WERI-Rb-1 (cell line): ENCODE measurements at regions not wholly inside any gene's neighbourhood (a gene's known extent, or its start where the extent isn't known, plus 50 kb on each side); places are given as distances from the start of the nearest gene placed in this dataset.
A peak's percentile ranks its signal among the peaks of the same experiment; 100 is the strongest.

ENCODE experiments used
- DNase-seq: peaks from one replicate; pipeline ENCODE4 v3.0.0-alpha.2; 2020
- H3K27ac ChIP-seq: fragments of 250-450 bp; sonication (Bioruptor Pico); 2 replicates; pipeline ENCODE4 v1.5.1; 2020; ENCODE audit warnings: mild to moderate bottlenecking, moderate library complexity
- H3K27me3 ChIP-seq: fragments of 250-450 bp; sonication (Bioruptor Pico); 2 replicates; pipeline ENCODE4 v1.5.1; 2021; ENCODE audit warnings: mild to moderate bottlenecking, low read depth, moderate library complexity; ENCODE audit not compliant: insufficient read depth, severe bottlenecking
- H3K36me3 ChIP-seq: fragments of 250-450 bp; sonication (Bioruptor Pico); 2 replicates; pipeline ENCODE4 v1.5.1; 2020; ENCODE audit warnings: mild to moderate bottlenecking, moderate library complexity
- H3K4me3 ChIP-seq: 2 replicates; pipeline ENCODE4 v1.5.1; 2011; ENCODE audit warnings: low read depth, mild to moderate bottlenecking, control low read depth, low read length
- H3K9me3 ChIP-seq: fragments of 250-450 bp; sonication (Bioruptor Pico); 2 replicates; pipeline ENCODE4 v1.5.1; 2021; ENCODE audit warnings: mild to moderate bottlenecking, moderate library complexity; ENCODE audit not compliant: severe bottlenecking
- TF ChIP-seq, protein P1 (sequence below): IDR thresholded peaks from 2 replicates; pipeline ENCODE4 v1.5.1; 2011; ENCODE audit warnings: low read depth, mild to moderate bottlenecking, control low read depth, inconsistent platforms, low read length

DNA sequence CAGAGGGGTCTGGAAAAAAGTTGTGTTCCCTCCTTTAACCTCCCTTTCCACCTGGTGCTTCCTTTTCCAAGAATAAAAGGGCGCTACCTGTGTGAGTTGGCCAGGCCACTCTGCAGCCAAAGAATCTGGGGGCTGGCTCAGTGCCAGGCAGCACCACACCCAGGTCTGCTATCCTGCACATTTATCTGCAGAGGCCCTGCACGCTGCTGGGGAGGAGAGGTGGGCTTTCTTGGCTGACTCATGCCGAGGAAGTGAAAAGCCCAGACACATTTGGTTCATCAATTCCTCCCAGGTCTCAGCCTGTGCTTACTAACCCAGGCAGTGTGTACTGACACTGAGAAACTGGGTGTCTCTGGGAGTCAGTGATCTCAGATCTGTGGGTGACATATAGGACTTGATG is 79.8 kb upstream of the F3 start:
- TF ChIP-seq, protein P1, sequence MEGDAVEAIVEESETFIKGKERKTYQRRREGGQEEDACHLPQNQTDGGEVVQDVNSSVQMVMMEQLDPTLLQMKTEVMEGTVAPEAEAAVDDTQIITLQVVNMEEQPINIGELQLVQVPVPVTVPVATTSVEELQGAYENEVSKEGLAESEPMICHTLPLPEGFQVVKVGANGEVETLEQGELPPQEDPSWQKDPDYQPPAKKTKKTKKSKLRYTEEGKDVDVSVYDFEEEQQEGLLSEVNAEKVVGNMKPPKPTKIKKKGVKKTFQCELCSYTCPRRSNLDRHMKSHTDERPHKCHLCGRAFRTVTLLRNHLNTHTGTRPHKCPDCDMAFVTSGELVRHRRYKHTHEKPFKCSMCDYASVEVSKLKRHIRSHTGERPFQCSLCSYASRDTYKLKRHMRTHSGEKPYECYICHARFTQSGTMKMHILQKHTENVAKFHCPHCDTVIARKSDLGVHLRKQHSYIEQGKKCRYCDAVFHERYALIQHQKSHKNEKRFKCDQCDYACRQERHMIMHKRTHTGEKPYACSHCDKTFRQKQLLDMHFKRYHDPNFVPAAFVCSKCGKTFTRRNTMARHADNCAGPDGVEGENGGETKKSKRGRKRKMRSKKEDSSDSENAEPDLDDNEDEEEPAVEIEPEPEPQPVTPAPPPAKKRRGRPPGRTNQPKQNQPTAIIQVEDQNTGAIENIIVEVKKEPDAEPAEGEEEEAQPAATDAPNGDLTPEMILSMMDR, result no peak
- DNase-seq, result no peak
- Histone ChIP-seq H3K9me3 (no peaks in the 10 kb centered on the region), H3K4me3 (no peak overlapping the region), H3K36me3 (no peaks in the 10 kb centered on the region), H3K27me3 (no peaks in the 10 kb centered on the region), H3K27ac (no peak overlapping the region)

DNA sequence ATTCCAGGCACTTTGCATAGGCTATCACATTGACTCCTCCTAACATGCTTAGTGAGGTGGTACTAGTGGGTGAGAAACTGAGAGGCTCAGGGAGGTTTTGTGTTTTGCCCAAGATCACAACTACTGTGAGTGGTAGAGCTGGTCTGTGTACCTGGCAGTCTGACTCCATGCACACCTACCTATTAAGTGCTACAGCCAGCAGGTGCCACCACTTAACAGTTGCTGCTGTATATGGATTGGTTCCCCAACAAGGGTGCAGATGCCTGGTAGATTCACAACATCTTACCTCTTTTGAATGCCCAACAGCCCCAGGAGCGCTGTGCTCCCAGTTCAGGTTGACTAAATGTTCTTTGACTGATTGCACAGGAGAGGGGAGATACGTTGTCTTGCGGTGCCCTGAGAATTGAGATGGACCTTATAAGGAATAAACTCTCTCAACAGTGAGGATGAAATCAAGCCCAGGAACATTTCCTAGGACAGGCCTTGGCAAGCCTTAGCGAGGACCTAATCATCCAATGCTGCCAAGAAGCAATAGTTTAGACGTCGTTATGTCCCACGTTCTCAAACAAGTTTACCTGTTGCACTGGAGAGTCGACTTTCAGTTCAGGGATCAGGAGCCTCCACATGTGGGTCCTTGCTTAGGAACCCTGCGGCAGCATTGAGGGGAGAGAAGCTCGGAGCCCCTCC is 78.9 kb upstream of the F3 start:
- no peak for DNase-seq
- TF ChIP-seq, protein P1, result no peak
- H3K9me3 ChIP-seq, result no peaks in the 10 kb centered on the region
- no peak overlapping the region for H3K27ac ChIP-seq
- no peak overlapping the region for H3K4me3 ChIP-seq
- H3K27me3 ChIP-seq, result no peaks in the 10 kb centered on the region
- no peaks in the 10 kb centered on the region for H3K36me3 ChIP-seq

DNA sequence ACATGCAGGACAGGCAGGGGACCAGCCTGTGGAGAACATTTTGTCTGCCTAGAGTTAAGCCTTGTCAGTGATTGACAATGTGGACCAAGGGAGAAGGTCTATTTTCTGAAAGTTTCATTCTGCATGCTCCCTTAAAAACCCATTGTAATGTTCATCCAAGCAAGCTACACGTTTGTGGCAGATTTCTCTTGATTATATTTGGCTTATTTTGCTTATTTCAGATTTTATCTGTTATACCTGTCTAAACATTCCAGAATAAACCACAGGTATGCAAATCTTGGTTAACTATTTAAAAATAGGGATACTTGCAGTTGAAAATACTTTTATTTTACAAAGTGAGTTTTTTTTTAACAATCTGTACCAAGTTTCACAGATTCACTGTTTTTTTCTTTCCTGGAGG is 78.2 kb upstream of the F3 start:
- Histone ChIP-seq H3K27me3 (no peaks in the 10 kb centered on the region), H3K36me3 (no peaks in the 10 kb centered on the region), H3K9me3 (no peaks in the 10 kb centered on the region), H3K27ac (no peak overlapping the region), H3K4me3 (no peak overlapping the region)
- TF ChIP-seq, protein P1, result no peak
- no peak for DNase-seq

DNA sequence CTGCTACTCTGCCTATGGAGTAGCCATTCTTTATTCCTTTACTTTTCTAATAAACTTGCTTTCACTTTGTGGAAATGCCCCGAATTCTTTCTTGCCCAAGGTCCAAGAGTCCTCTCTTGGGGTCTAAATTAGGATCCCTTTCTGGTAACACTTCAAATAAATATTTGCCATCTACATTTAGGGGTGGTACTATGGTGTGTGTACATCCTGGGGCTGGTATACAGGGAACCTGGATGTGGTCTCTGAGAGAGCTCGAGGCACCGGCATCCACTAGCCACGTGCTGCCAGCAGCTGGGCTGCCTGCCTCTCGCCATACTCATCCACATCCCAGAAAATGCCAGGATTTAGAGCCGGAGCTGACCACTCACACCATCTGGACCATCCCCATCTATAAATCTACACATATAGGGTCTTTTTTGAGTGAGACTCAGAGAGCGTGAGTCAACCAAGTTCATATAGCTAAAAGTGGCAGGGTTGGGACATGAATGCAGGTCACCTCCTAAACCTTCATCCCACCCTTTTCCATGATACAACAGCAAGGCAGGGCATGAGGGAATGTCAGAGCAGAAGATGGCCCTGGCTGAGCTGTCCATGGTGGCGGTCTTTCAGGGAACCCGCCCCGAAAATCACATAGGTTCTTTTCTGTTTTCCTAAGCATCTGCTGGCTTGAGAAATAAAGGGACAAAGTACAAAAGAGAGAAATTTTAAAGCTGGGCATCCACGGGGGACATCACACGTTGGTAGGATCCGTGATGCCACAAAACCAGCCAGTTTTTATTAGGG is 76.6 kb upstream of the F3 start:
- no peak for DNase-seq
- H3K36me3 ChIP-seq, result no peaks in the 10 kb centered on the region
- H3K4me3 ChIP-seq, result no peak overlapping the region
- no peaks in the 10 kb centered on the region for H3K9me3 ChIP-seq
- no peak overlapping the region for H3K27ac ChIP-seq
- TF ChIP-seq, protein P1, result no peak
- no peaks in the 10 kb centered on the region for H3K27me3 ChIP-seq

DNA sequence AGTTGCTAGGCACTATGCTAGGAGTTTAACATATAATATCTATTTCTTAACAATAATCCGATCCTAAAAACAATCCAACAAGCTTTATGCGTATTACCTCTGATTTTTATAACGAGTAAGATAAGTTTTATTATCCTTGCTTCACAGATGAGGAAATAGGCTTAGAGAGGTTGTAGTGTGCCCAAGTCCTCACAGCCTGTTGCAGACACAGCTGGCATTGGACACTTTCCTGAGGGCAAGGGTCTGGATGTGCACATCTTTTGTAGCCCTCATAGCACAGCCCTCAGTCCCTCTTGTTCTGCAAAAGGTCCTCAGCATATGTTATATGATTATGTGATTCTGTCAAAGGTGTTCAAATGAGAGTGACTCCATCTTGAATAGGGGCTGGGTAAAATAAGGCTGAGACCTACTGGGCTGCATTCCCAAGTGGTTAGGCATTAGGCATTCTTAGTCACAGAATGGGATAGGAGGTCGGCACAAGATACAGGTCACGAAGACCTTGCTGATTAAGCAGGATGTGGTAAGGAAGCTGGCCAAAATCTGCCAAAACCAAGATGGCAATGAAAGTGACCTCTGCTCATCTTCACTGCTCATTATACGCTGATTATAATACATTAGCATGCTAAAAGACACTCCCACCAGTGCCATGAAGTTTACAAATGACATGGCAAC is 75.7 kb upstream of the F3 start:
- DNase-seq, result no peak
- H3K27ac ChIP-seq, result no peak overlapping the region

More for the DNA sequence above, 75.7 kb upstream of the F3 start:
- H3K4me3 ChIP-seq, result peak overlapping the region; percentile 22
- TF ChIP-seq, protein P1, result no peak
- no peaks in the 10 kb centered on the region for H3K9me3 ChIP-seq
- H3K27me3 ChIP-seq, result no peaks in the 10 kb centered on the region
- no peaks in the 10 kb centered on the region for H3K36me3 ChIP-seq
